AG04450 (cell line): ENCODE measurements at regions not wholly inside any gene's neighbourhood (a gene's known extent, or its start where the extent isn't known, plus 50 kb on each side); places are given as distances from the start of the nearest gene placed in this dataset.

Experiments
- CTCF ChIA-PET: fragments of 300-600, 350-600 bp; formaldehyde crosslinking; extraction: SDS; loops from one replicate; lab custom pipeline; 2022; ENCODE audit warnings: antibody characterized with exemption, inconsistent platforms; lab: Charles Lee
- POLR2A ChIA-PET: fragments of 350-600 bp; formaldehyde crosslinking; extraction: SDS; loops from one replicate; lab custom pipeline; 2021; ENCODE audit warnings: antibody characterized with exemption, inconsistent platforms; lab: Yijun Ruan, JAX
- DNase-seq: peaks from one replicate; pipeline ENCODE4 v3.0.0-alpha.2; 2011; ENCODE audit warnings: low read depth, low spot score
- H3K27ac ChIP-seq: one replicate; pipeline ENCODE4 v1.5.1; 2012; ENCODE audit warnings: low read depth, low read length, control low read depth
- H3K27me3 ChIP-seq: one replicate; pipeline ENCODE4 v1.6.0; 2012; ENCODE audit warnings: low read length; ENCODE audit not compliant: control insufficient read depth, insufficient read depth
- H3K4me3 ChIP-seq: 2 replicates; pipeline ENCODE4 v1.5.1; 2011; ENCODE audit warnings: mild to moderate bottlenecking, low read depth, low read length, control low read depth
- H3K9me3 ChIP-seq: 2 replicates; pipeline ENCODE4 v1.5.1; 2012; ENCODE audit warnings: low read length; ENCODE audit not compliant: control insufficient read depth, insufficient read depth
- CTCF ChIP-seq: IDR thresholded peaks from 2 replicates; pipeline ENCODE4 v1.5.1; 2011; ENCODE audit warnings: low read depth, low read length, control low read depth, inconsistent platforms

- POLR2A ChIA-PET, result interaction anchor here (0.5 kb wide), 1 partner anchor 86 kb away, joined by 3 read pairs; no protein-coding TSS in a partner anchor
- no peaks in the 10 kb centered on the region for H3K9me3 ChIP-seq
- H3K27me3 ChIP-seq, result no peaks in the 10 kb centered on the region
- CTCF ChIA-PET, result no interaction called here
- H3K27ac ChIP-seq, result no peak overlapping the region
- DNase-seq, result no peak
- no peak overlapping the region for H3K4me3 ChIP-seq
- no peak for TF ChIP-seq CTCF
These were observed 162.6 kb downstream of the PRKX start for GRCh38 chrX:3550871-3551270.

- no peak for DNase-seq
- Histone ChIP-seq H3K27ac (no peak overlapping the region), H3K27me3 (no peaks in the 10 kb centered on the region), H3K4me3 (no peak overlapping the region), H3K9me3 (no peaks in the 10 kb centered on the region)
- ChIA-PET POLR2A (interaction anchor here (0.5 kb wide), 1 partner anchor 87 kb away, joined by 3 read pairs; no protein-coding TSS in a partner anchor), CTCF (interaction anchor here (2.6 kb wide), 1 partner anchor 432 kb away, joined by 16 read pairs; no protein-coding TSS in a partner anchor)
- TF ChIP-seq CTCF, result no peak
These were observed 163.2 kb downstream of the PRKX start for GRCh38 chrX:3550160-3550751.

- Histone ChIP-seq H3K9me3 (no peaks in the 10 kb centered on the region), H3K27ac (peak overlapping the region; percentile 75), H3K4me3 (peak overlapping the region; percentile 40), H3K27me3 (no peaks in the 10 kb centered on the region)
- no peak for TF ChIP-seq CTCF
- ChIA-PET CTCF (interaction anchor here (0.6 to 2.6 kb wide), 15 partner anchors 23 to 513 kb away, joined by 3 to 16 read pairs (median 4); no protein-coding TSS in a partner anchor), POLR2A (interaction anchor here (0.6 to 1.6 kb wide), 8 partner anchors 25 to 585 kb away, joined by 3 to 8 read pairs (median 4); a partner anchor contains a TSS)
- no peak for DNase-seq
These were observed 164.0 kb downstream of the PRKX start for GRCh38 chrX:3549411-3549911.

GRCh38 chrX:3548765-3549391 lies 164.6 kb downstream of the PRKX start:
- peak; percentile 62 for DNase-seq
- Histone ChIP-seq H3K9me3 (no peaks in the 10 kb centered on the region), H3K27ac (peak overlapping the region; percentile 75), H3K27me3 (no peaks in the 10 kb centered on the region), H3K4me3 (peak overlapping the region; percentile 40)
- ChIA-PET CTCF (interaction anchor here (0.6 to 2.6 kb wide), 19 partner anchors 22 to 513 kb away, joined by 3 to 16 read pairs (median 4); no protein-coding TSS in a partner anchor), POLR2A (interaction anchor here (0.6 to 1.6 kb wide), 9 partner anchors 25 to 585 kb away, joined by 3 to 8 read pairs (median 4); a partner anchor contains a TSS)
- TF ChIP-seq CTCF, result peak; percentile 47

GRCh38 chrX:3545901-3546300 lies 167.5 kb downstream of the PRKX start:
- CTCF ChIA-PET, result no interaction called here
- POLR2A ChIA-PET, result no interaction called here
- Histone ChIP-seq H3K27ac (no peak overlapping the region), H3K4me3 (no peak overlapping the region), H3K27me3 (no peaks in the 10 kb centered on the region), H3K9me3 (no peaks in the 10 kb centered on the region)
- TF ChIP-seq CTCF, result no peak
- no peak for DNase-seq
